Stimulated activated CD4-positive, alpha-beta T cell treated with anti-CD3 and anti-CD28 coated beads, Interleukin-2, amount 100 ng/mL, for 4 hours (primary cell): ENCODE measurements at regions not wholly inside any gene's neighbourhood (a gene's known extent, or its start where the extent isn't known, plus 50 kb on each side); places are given as distances from the start of the nearest gene placed in this dataset.
"Not testable (repeated sequence)": the region's sequence is repeated elsewhere in the genome, so short reads cannot be mapped to it uniquely, and the experiment has no call there.

Experiments
- DNase-seq: peaks from one replicate; pipeline ENCODE4 v3.0.0-alpha.2; 2020; ENCODE audit warnings: low read depth

GRCh38 chr5:159784993-159785392 is 131.3 kb upstream of the ADRA1B start:
- DNase-seq: no peak

DNA sequence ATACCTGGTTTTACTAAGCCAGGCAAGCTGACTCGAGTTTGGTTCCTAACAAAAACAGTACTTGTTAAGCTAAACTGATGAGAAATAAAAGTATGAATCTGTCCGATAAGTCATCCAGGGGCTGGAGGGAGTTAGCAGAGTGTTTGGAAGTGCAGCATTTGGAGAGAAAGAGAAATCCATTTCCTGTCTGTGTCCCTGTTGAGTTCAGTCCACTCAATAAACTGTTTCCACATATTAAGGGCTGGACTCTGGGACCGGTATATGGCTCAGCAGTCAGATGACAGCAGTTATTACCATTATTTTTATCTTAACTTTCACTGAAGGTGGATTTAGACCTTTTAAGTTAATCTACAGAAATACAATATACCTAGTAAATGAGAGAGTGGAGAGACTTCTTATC is 130.6 kb upstream of the ADRA1B start:
- DNase-seq: no peak

GRCh38 chr5:159786201-159786600 is 130.1 kb upstream of the ADRA1B start:
- no peak for DNase-seq

GRCh38 chr5:159786901-159787691 is 129.2 kb upstream of the ADRA1B start:
- no peak for DNase-seq

- DNase-seq: no peak
These were observed 128.4 kb upstream of the ADRA1B start for GRCh38 chr5:159787837-159788236.

DNA sequence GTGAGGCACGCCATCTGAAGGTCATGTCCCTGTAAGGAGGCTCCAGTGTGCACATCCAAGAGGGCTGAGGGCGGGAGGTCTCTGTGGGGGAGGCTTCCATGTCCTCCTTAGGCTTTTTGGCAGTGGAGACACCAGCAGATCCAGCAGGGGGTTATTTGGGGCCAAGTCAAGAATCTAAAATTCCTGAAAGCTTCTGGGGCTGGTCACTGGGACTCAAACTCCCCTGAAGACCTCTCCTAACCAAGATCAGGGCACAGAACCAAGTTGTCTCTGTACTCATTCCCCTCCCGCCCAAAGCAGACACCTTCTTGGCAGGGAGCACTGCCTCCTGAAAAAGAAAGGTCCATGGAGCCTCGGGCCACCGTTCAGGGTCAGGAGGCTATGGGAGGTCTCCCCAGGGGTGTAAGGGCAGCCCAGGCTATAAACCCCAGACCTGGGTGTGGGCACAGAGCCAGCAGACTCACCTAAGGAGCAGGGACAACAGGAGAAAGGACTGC is 127.4 kb upstream of the ADRA1B start:
- no peak for DNase-seq

DNA sequence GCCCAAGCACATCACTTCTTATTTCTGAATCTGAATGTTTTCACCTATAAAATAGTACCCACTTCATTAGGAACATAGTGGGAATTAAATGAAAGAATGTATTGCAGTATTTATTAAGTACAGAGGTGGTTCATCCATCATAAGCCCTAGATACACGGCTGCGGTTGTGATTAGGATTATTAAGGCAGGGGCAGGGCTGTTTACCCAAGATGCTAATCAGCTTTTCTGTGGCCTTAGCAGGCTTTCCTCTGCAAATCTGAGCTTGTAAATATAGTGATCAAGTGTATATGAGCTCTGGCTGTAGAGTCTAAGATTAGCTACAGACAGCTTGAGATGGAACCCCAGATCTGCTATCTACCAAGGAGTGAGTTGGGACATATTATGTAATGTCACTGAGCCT is 124.1 kb upstream of the ADRA1B start:
- DNase-seq: no peak

GRCh38 chr5:159797261-159797970 is 118.9 kb upstream of the ADRA1B start:
- DNase-seq: no peak

DNA sequence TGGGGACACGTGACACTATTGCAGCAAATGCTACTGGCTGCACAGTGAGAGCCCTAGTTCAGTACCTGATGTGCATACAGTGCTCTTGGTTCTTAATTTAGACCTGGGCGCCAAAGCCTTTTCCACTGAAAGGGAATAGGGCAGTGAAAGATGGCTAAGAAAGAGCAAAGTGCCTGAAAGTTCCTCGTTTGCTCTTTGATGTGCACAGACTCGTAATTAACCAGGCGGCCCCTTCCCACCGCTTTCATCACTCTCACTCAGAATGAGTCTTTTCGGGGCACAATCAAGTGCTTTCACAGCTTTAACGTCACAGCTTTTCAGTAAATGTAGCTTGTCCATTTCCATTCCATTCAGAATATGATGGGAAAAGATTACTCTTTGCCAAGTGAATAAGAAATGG is 116.6 kb upstream of the ADRA1B start:
- no peak for DNase-seq

- no peak for DNase-seq
These were observed 116.0 kb upstream of the ADRA1B start for GRCh38 chr5:159800131-159800840.

GRCh38 chr5:159801303-159801702 is 115.0 kb upstream of the ADRA1B start:
- DNase-seq: no peak

- DNase-seq: no peak
These were observed 113.6 kb upstream of the ADRA1B start for GRCh38 chr5:159802661-159803060.

- DNase-seq: no peak
These were observed 112.2 kb upstream of the ADRA1B start for GRCh38 chr5:159804121-159804520.

- no peak for DNase-seq
These were observed 111.3 kb upstream of the ADRA1B start for GRCh38 chr5:159805021-159805420.

DNA sequence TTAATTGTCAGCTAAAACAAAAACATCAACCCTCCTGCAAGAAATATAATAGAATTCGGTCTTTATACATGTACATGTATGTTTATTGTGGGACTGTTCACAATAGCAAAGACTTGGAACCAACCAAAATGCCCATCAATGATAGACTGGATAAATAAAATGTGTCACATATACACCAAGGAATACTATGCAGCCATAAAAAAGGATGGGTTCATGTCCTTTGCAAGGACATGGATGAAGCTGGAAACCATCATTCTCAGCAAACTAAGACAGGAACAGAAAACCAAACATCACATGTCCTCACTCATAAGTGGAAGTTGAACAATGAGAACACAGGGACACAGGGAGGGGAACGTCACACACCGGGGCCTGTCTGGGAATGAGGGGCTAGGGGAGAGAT is 109.1 kb upstream of the ADRA1B start:
- not testable (repeated sequence) for DNase-seq

- DNase-seq: no peak
These were observed 108.7 kb upstream of the ADRA1B start for GRCh38 chr5:159807586-159807985.

GRCh38 chr5:159811712-159812111 is 104.6 kb upstream of the ADRA1B start:
- DNase-seq: no peak

GRCh38 chr5:159812759-159813158 is 103.5 kb upstream of the ADRA1B start:
- DNase-seq: not testable (repeated sequence)

DNA sequence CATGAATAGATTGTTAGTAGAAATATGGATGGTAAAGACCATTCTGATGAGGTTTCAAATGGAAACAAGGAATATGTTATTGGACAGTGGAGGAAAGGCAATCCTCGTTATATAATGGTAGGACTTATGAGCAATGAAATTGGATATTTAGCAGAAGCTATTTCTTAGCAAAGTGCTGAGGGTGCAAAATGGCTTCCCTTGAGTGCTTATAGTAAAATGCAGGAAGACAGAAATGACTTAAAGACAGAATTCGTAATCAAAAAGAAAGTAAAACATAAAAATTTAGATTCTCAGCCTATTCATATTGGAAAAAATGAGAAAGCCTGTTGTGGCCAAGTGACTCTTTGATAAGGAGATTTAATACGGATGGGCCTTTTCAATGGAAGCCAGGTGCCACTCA is 102.1 kb upstream of the ADRA1B start:
- DNase-seq: no peak

DNA sequence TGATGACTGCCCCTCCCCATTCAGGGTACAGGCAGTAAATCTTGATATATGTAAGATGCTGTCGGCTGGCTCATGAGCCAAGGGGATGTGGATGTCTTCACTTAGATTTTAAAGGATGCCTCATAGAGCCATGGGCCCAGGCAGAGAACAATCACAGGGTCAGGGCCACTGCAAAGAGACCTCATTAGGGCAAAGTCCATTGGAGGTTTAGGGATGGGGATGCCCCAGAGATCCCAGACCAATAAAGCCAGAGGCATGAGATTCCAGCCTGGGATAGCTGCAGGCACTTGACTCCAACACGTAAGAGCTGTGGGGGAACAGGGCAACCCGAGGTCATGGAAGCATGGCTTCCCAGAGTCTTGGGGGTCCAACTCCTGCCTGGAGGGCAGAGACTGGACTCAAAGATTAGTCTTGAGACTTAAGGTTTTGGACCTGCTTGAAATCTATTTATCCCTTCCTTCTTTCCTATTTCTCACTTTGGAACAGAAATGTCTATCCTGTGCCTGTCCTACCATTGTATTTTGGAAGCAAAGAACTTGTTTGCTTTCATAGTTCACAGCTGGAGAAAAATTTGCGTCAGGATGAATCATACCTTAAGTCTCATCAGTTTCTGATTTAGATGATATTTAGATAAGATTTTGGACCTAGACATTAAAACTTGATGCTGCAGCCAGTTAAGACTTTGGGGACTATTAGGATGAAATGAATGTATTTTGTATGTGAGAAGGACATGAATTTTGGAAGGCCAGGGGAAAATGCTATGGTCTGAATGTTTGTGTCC is 101.3 kb upstream of the ADRA1B start:
- no peak for DNase-seq

- DNase-seq: no peak
These were observed 98.8 kb upstream of the ADRA1B start for GRCh38 chr5:159817262-159818029.
